ENCODE measurements at regions not wholly inside any gene's neighbourhood (a gene's known extent, or its start where the extent isn't known, plus 50 kb on each side); places are given as distances from the start of the nearest gene placed in this dataset.

- Mint-ChIP-seq H3K4me3 (no peak overlapping the region), H3K9me3 (no peaks in the 10 kb centered on the region), H3K27ac (no peak overlapping the region), H3K36me3 (no peaks in the 10 kb centered on the region), H3K4me1 (ENCODE audit: low read depth) (no peaks in the 10 kb centered on the region), H3K27me3 (no peaks in the 10 kb centered on the region)
- ChIA-PET CTCF (no interaction called here), POLR2A (no interaction called here)
- no peak for DNase-seq
- intact Hi-C loops (cut with micrococcal nuclease): no loop called here
Measured at GRCh38 chr9:109704546-109704945, 75.5 kb upstream of the PALM2AKAP2 start.

DNA sequence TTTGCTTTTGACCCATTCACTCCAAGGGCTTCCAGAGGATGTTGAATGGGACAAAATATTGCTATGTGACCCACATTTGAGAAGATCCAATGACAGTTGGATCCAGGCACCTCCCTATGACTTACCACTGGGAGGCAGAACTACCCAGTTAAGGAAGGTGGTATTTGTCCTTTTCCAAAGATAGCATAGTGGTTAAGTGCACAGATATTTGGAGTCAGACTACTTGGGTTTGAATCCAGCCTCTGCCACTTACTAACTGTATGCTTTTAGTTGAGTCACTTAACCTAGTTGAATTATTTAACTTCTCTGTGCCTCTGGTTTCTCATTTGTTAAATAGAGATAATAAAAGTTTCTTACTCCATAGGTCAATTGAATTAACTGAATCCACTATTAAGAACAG, 74.5 kb upstream of the PALM2AKAP2 start:
- CTCF ChIA-PET: no interaction called here
- DNase-seq: no peak
- intact Hi-C loops (cut with micrococcal nuclease): no loop called here
- Mint-ChIP-seq H3K4me1 (ENCODE audit: low read depth) (no peaks in the 10 kb centered on the region), H3K27ac (no peak overlapping the region), H3K4me3 (no peak overlapping the region), H3K36me3 (no peaks in the 10 kb centered on the region), H3K27me3 (no peaks in the 10 kb centered on the region), H3K9me3 (no peaks in the 10 kb centered on the region)
- POLR2A ChIA-PET: no interaction called here

- intact Hi-C loops (cut with micrococcal nuclease): no loop called here
- Mint-ChIP-seq H3K9me3 (no peaks in the 10 kb centered on the region), H3K4me1 (ENCODE audit: low read depth) (no peaks in the 10 kb centered on the region), H3K27me3 (no peaks in the 10 kb centered on the region), H3K27ac (no peak overlapping the region), H3K36me3 (no peaks in the 10 kb centered on the region), H3K4me3 (no peak overlapping the region)
- no peak for DNase-seq
- CTCF ChIA-PET: no interaction called here
- POLR2A ChIA-PET: no interaction called here
Measured at GRCh38 chr9:109707355-109707754, 72.6 kb upstream of the PALM2AKAP2 start.

- CTCF ChIA-PET: no interaction called here
Measured at GRCh38 chr9:109708451-109708945, 71.5 kb upstream of the PALM2AKAP2 start.

DNA sequence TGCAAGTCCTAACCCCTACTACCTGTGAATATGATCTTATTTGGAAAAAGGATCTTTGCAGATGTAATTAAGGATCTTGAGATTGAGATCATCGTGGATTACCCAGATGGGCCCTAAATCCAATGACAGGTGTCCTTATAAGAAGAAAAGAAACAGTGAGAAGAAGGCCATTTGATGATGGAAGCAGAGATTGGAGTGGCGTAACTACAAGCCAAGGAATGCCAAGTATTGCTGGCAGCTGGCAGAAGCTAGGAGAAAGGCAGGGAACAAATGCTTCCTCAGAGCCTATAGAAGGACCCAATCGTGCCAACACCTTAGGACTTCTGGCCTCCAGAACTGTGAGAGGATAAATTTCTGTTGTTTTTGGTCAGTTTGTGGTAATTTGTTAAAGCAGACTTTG, 70.1 kb upstream of the PALM2AKAP2 start:
- H3K27ac Mint-ChIP-seq: no peak overlapping the region
- no peaks in the 10 kb centered on the region for H3K27me3 Mint-ChIP-seq
- no peaks in the 10 kb centered on the region for H3K4me1 Mint-ChIP-seq (ENCODE audit: low read depth)
- intact Hi-C loops (cut with micrococcal nuclease): no loop called here
- H3K9me3 Mint-ChIP-seq: no peaks in the 10 kb centered on the region
- no peaks in the 10 kb centered on the region for H3K36me3 Mint-ChIP-seq
- no peak for DNase-seq
- POLR2A ChIA-PET: no interaction called here
- H3K4me3 Mint-ChIP-seq: no peak overlapping the region
- CTCF ChIA-PET: no interaction called here

More at GRCh38 chr9:109708451-109708945, 71.5 kb upstream of the PALM2AKAP2 start:
- intact Hi-C loops (cut with micrococcal nuclease): no loop called here
- no peak for DNase-seq
- Mint-ChIP-seq H3K4me1 (ENCODE audit: low read depth) (no peaks in the 10 kb centered on the region), H3K4me3 (no peak overlapping the region), H3K27me3 (no peaks in the 10 kb centered on the region), H3K9me3 (no peaks in the 10 kb centered on the region), H3K27ac (no peak overlapping the region), H3K36me3 (no peaks in the 10 kb centered on the region)
- POLR2A ChIA-PET: no interaction called here

DNA sequence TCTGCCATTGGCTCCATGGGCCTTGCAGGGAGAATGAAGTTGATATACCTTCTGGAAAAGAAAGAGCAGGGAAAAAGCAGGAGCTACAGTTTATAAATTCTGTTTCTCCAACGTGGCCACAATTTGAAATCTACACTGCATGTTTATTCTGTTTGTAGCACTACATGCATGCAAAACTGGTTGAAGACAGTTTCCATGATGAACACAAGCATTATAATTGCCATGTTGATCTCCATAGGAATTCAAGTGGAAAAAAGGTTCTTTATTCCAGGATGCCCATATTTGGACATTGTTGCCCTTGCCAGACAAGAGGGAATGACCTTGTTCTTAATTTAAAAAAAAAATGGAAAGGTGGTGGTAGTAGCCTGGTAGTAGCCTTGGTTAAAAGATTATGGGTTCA, 69.2 kb upstream of the PALM2AKAP2 start:
- no peaks in the 10 kb centered on the region for H3K36me3 Mint-ChIP-seq
- no peak overlapping the region for H3K4me3 Mint-ChIP-seq
- no peaks in the 10 kb centered on the region for H3K4me1 Mint-ChIP-seq (ENCODE audit: low read depth)
- CTCF ChIA-PET: no interaction called here
- no peaks in the 10 kb centered on the region for H3K27me3 Mint-ChIP-seq
- DNase-seq: no peak
- intact Hi-C loops (cut with micrococcal nuclease): no loop called here
- H3K27ac Mint-ChIP-seq: no peak overlapping the region
- no peaks in the 10 kb centered on the region for H3K9me3 Mint-ChIP-seq
- POLR2A ChIA-PET: no interaction called here

GRCh38 chr9:109715344-109715743, 64.7 kb upstream of the PALM2AKAP2 start:
- Mint-ChIP-seq H3K4me1 (ENCODE audit: low read depth) (no peaks in the 10 kb centered on the region), H3K4me3 (no peak overlapping the region), H3K27ac (no peak overlapping the region), H3K27me3 (no peaks in the 10 kb centered on the region), H3K36me3 (no peaks in the 10 kb centered on the region), H3K9me3 (no peaks in the 10 kb centered on the region)
- ChIA-PET POLR2A (no interaction called here), CTCF (no interaction called here)
- no peak for DNase-seq
- intact Hi-C loops (cut with micrococcal nuclease): no loop called here

GRCh38 chr9:109716631-109717030, 63.4 kb upstream of the PALM2AKAP2 start:
- Mint-ChIP-seq H3K27me3 (no peaks in the 10 kb centered on the region), H3K4me3 (no peak overlapping the region), H3K27ac (no peak overlapping the region), H3K36me3 (no peaks in the 10 kb centered on the region), H3K9me3 (no peaks in the 10 kb centered on the region), H3K4me1 (ENCODE audit: low read depth) (no peaks in the 10 kb centered on the region)
- intact Hi-C loops (cut with micrococcal nuclease): no loop called here
- POLR2A ChIA-PET: no interaction called here
- CTCF ChIA-PET: no interaction called here
- DNase-seq: no peak

GRCh38 chr9:109717342-109717741, 62.7 kb upstream of the PALM2AKAP2 start:
- Mint-ChIP-seq H3K4me3 (no peak overlapping the region), H3K4me1 (ENCODE audit: low read depth) (no peaks in the 10 kb centered on the region), H3K36me3 (no peaks in the 10 kb centered on the region), H3K9me3 (no peaks in the 10 kb centered on the region), H3K27ac (no peak overlapping the region), H3K27me3 (no peaks in the 10 kb centered on the region)
- ChIA-PET POLR2A (no interaction called here), CTCF (no interaction called here)
- intact Hi-C loops (cut with micrococcal nuclease): no loop called here
- DNase-seq: no peak

- H3K27me3 Mint-ChIP-seq: peaks cover 2% of the 10 kb centered on the region
- no peak overlapping the region for H3K27ac Mint-ChIP-seq
- H3K4me3 Mint-ChIP-seq: no peak overlapping the region
- POLR2A ChIA-PET: no interaction called here
- H3K36me3 Mint-ChIP-seq: no peaks in the 10 kb centered on the region
- no peaks in the 10 kb centered on the region for H3K4me1 Mint-ChIP-seq (ENCODE audit: low read depth)
- CTCF ChIA-PET: no interaction called here
- DNase-seq: no peak
- intact Hi-C loops (cut with micrococcal nuclease): no loop called here
- no peaks in the 10 kb centered on the region for H3K9me3 Mint-ChIP-seq
Measured at GRCh38 chr9:109718861-109719260, 61.1 kb upstream of the PALM2AKAP2 start.

GRCh38 chr9:109721001-109721400, 59.0 kb upstream of the PALM2AKAP2 start:
- H3K9me3 Mint-ChIP-seq: no peaks in the 10 kb centered on the region
- intact Hi-C loops (cut with micrococcal nuclease): no loop called here
- no peak overlapping the region for H3K27ac Mint-ChIP-seq
- H3K4me1 Mint-ChIP-seq (ENCODE audit: low read depth): no peaks in the 10 kb centered on the region
- H3K36me3 Mint-ChIP-seq: no peaks in the 10 kb centered on the region
- POLR2A ChIA-PET: no interaction called here
- H3K27me3 Mint-ChIP-seq: peaks cover 2% of the 10 kb centered on the region
- DNase-seq: no peak
- H3K4me3 Mint-ChIP-seq: no peak overlapping the region
- CTCF ChIA-PET: no interaction called here

GRCh38 chr9:109722007-109722406, 58.0 kb upstream of the PALM2AKAP2 start:
- Mint-ChIP-seq H3K27me3 (peaks cover 2% of the 10 kb centered on the region), H3K27ac (no peak overlapping the region), H3K4me3 (no peak overlapping the region), H3K4me1 (ENCODE audit: low read depth) (no peaks in the 10 kb centered on the region), H3K9me3 (no peaks in the 10 kb centered on the region), H3K36me3 (no peaks in the 10 kb centered on the region)
- intact Hi-C loops (cut with micrococcal nuclease): no loop called here
- ChIA-PET POLR2A (no interaction called here), CTCF (no interaction called here)
- no peak for DNase-seq

DNA sequence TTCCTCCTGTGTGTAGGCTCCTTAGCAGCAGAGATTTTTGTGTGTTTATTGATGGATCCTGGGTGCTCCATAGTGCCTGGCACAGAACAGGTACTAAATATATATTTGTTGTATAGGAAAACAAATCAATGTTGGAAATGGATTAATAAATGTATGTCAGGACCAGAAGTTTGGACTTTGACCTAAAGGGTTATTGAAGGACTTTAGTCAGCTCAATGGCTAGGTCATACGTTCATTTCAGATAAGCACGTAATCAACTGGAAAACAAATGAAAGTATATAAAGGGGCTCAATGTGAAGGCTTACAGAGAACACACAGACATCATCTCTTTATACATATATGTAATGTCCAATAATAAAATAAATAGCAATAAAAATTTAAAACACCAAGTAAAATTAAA, 56.2 kb upstream of the PALM2AKAP2 start:
- Mint-ChIP-seq H3K4me1 (ENCODE audit: low read depth) (no peaks in the 10 kb centered on the region), H3K27ac (no peak overlapping the region), H3K4me3 (no peak overlapping the region), H3K27me3 (peaks cover 2% of the 10 kb centered on the region), H3K9me3 (no peaks in the 10 kb centered on the region), H3K36me3 (no peaks in the 10 kb centered on the region)
- intact Hi-C loops (cut with micrococcal nuclease): no loop called here
- POLR2A ChIA-PET: no interaction called here
- CTCF ChIA-PET: no interaction called here
- DNase-seq: no peak

- Mint-ChIP-seq H3K36me3 (no peaks in the 10 kb centered on the region), H3K9me3 (no peaks in the 10 kb centered on the region), H3K27me3 (peaks cover 2% of the 10 kb centered on the region), H3K27ac (no peak overlapping the region), H3K4me3 (no peak overlapping the region), H3K4me1 (ENCODE audit: low read depth) (no peaks in the 10 kb centered on the region)
- POLR2A ChIA-PET: no interaction called here
- CTCF ChIA-PET: no interaction called here
- no peak for DNase-seq
- intact Hi-C loops (cut with micrococcal nuclease): no loop called here
Measured at GRCh38 chr9:109725460-109725859, 54.5 kb upstream of the PALM2AKAP2 start.

Measured in activated CD4-positive, alpha-beta memory T cell treated with anti-CD3 and anti-CD28 coated beads for 36 hours (primary cell).